ENCODE measurements at regions not wholly inside any gene's neighbourhood (a gene's known extent, or its start where the extent isn't known, plus 50 kb on each side); places are given as distances from the start of the nearest gene placed in this dataset.

DNA sequence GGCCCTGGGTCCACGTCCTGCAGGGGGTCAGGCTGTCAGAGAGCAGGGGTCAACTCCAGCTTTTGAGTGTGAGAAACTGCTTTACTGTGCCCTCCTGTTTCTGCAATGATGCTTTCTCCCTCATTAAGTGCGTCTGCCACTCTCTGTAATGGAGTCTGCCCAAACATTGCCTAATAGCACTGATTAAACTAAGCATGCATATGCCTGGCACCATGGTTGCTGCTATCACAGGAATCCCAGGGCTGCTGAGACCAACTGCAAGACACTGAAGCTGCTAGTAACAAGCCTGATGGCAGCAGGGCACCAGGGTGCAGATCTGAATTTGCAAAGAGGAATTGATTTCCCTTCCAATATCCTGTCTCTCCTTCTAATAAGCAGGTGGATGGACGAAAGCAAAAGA, 125.3 kb downstream of the SLC24A2 start:
- H2AFZ ChIP-seq (ENCODE audit: low read depth) = no peak overlapping the region
- H3K79me2 ChIP-seq (ENCODE audit: insufficient read depth, low read depth) = no peaks in the 10 kb centered on the region
- H3K4me2 ChIP-seq = no peak overlapping the region
- no peak overlapping the region for H3K9ac ChIP-seq
- H3K36me3 ChIP-seq (ENCODE audit: insufficient read depth) = no peaks in the 10 kb centered on the region
- H3K27ac ChIP-seq = no peak overlapping the region
- TF ChIP-seq, protein P1, sequence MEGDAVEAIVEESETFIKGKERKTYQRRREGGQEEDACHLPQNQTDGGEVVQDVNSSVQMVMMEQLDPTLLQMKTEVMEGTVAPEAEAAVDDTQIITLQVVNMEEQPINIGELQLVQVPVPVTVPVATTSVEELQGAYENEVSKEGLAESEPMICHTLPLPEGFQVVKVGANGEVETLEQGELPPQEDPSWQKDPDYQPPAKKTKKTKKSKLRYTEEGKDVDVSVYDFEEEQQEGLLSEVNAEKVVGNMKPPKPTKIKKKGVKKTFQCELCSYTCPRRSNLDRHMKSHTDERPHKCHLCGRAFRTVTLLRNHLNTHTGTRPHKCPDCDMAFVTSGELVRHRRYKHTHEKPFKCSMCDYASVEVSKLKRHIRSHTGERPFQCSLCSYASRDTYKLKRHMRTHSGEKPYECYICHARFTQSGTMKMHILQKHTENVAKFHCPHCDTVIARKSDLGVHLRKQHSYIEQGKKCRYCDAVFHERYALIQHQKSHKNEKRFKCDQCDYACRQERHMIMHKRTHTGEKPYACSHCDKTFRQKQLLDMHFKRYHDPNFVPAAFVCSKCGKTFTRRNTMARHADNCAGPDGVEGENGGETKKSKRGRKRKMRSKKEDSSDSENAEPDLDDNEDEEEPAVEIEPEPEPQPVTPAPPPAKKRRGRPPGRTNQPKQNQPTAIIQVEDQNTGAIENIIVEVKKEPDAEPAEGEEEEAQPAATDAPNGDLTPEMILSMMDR (conservative IDR thresholded peaks at IDR 0.05; ENCODE audit: low read depth, low read length) = no peak
- H3K27me3 ChIP-seq (ENCODE audit: insufficient read depth, low read depth) = no peaks in the 10 kb centered on the region
- no peaks in the 10 kb centered on the region for H4K20me1 ChIP-seq (ENCODE audit: insufficient read depth)
- H3K4me1 ChIP-seq (ENCODE audit: low read depth, poor library complexity, severe bottlenecking) = no peaks in the 10 kb centered on the region
- no peak overlapping the region for H3K4me3 ChIP-seq (IDR thresholded peaks at IDR 0.05; ENCODE audit: insufficient read depth, low read depth, low read length)

DNA sequence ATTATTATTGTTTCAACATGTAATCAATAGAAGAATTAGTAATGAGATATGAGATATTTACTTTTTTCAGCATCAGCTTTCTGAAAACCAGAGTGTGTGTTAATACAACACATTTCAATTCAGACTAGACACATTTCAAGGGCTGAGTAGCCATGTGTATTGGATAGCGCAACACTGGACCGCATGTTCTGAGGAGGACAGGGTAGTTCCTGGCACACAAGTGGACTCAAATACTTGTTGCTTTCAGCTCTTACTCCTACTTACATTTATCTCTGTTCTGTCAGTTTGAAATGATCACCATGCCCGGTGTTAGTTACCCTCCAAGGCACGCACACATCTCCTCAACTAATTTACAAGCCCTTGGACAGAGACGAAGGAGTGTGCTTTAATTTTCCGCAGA, 126.6 kb downstream of the SLC24A2 start:
- TF ChIP-seq, protein P1 (conservative IDR thresholded peaks at IDR 0.05; ENCODE audit: low read depth, low read length) = no peak
- H4K20me1 ChIP-seq (ENCODE audit: insufficient read depth) = no peaks in the 10 kb centered on the region

DNA sequence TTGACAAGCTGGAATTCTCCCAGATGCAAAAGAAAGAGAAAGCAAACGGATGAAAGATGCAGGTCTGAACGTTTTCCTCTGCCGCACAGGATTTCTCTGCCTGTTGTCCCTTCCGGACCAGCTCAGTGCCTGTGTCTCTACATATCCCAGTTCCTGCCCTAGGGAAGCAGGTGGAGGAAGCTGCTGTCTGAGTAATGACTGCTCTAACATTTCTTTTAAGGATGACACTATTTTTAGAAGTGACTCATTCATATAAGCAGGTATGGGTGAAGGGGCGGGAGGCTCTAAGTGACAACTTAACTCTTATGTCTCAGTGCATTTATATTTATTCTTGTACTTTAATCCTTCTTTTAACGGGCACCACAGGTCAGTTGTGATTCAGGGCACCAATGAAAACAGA, 128.8 kb downstream of the SLC24A2 start:
- TF ChIP-seq, protein P1 (conservative IDR thresholded peaks at IDR 0.05; ENCODE audit: low read depth, low read length) = no peak
- Histone ChIP-seq H3K4me1 (ENCODE audit: low read depth, poor library complexity, severe bottlenecking) (no peaks in the 10 kb centered on the region), H3K4me2 (no peak overlapping the region), H3K27ac (no peak overlapping the region), H3K4me3 (IDR thresholded peaks at IDR 0.05; ENCODE audit: insufficient read depth, low read depth, low read length) (no peak overlapping the region), H3K9ac (no peak overlapping the region), H3K79me2 (ENCODE audit: insufficient read depth, low read depth) (no peaks in the 10 kb centered on the region), H3K36me3 (ENCODE audit: insufficient read depth) (no peaks in the 10 kb centered on the region), H3K27me3 (ENCODE audit: insufficient read depth, low read depth) (no peaks in the 10 kb centered on the region), H4K20me1 (ENCODE audit: insufficient read depth) (no peaks in the 10 kb centered on the region), H2AFZ (ENCODE audit: low read depth) (no peak overlapping the region)

More for the DNA sequence above, 126.6 kb downstream of the SLC24A2 start:
- Histone ChIP-seq H2AFZ (ENCODE audit: low read depth) (no peak overlapping the region), H3K27me3 (ENCODE audit: insufficient read depth, low read depth) (no peaks in the 10 kb centered on the region), H3K4me1 (ENCODE audit: low read depth, poor library complexity, severe bottlenecking) (no peaks in the 10 kb centered on the region), H3K36me3 (ENCODE audit: insufficient read depth) (no peaks in the 10 kb centered on the region), H3K79me2 (ENCODE audit: insufficient read depth, low read depth) (no peaks in the 10 kb centered on the region), H3K4me3 (IDR thresholded peaks at IDR 0.05; ENCODE audit: insufficient read depth, low read depth, low read length) (no peak overlapping the region), H3K27ac (no peak overlapping the region), H3K4me2 (no peak overlapping the region), H3K9ac (no peak overlapping the region)

DNA sequence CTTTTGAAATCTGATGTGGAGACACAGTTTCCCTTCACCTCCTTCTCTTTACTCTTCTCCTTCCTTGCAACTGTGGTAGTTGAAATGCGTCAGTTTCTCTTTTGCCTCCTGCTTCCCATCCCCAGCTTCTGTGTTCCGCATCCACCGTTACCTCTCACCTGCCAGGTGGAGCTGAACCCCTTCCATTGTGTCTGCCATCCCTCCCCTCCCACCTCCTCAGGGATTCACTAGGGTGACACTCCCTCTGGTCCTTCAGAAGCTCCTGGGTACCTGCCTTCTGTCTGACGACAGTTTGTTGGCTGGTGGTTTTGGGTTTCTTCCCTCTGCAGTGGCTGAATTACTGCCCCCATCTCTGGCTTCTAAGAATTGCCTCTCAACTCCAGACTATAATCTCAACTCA, 132.1 kb downstream of the SLC24A2 start:
- Histone ChIP-seq H3K79me2 (ENCODE audit: insufficient read depth, low read depth) (no peaks in the 10 kb centered on the region), H3K36me3 (ENCODE audit: insufficient read depth) (no peaks in the 10 kb centered on the region), H3K4me2 (no peak overlapping the region), H3K9ac (no peak overlapping the region), H4K20me1 (ENCODE audit: insufficient read depth) (no peaks in the 10 kb centered on the region), H3K27ac (no peak overlapping the region), H3K4me1 (ENCODE audit: low read depth, poor library complexity, severe bottlenecking) (no peaks in the 10 kb centered on the region), H3K27me3 (ENCODE audit: insufficient read depth, low read depth) (no peaks in the 10 kb centered on the region), H2AFZ (ENCODE audit: low read depth) (no peak overlapping the region), H3K4me3 (IDR thresholded peaks at IDR 0.05; ENCODE audit: insufficient read depth, low read depth, low read length) (no peak overlapping the region)
- TF ChIP-seq, protein P1 (conservative IDR thresholded peaks at IDR 0.05; ENCODE audit: low read depth, low read length) = no peak
